ENCODE measurements at regions not wholly inside any gene's neighbourhood (a gene's known extent, or its start where the extent isn't known, plus 50 kb on each side); places are given as distances from the start of the nearest gene placed in this dataset.

DNA sequence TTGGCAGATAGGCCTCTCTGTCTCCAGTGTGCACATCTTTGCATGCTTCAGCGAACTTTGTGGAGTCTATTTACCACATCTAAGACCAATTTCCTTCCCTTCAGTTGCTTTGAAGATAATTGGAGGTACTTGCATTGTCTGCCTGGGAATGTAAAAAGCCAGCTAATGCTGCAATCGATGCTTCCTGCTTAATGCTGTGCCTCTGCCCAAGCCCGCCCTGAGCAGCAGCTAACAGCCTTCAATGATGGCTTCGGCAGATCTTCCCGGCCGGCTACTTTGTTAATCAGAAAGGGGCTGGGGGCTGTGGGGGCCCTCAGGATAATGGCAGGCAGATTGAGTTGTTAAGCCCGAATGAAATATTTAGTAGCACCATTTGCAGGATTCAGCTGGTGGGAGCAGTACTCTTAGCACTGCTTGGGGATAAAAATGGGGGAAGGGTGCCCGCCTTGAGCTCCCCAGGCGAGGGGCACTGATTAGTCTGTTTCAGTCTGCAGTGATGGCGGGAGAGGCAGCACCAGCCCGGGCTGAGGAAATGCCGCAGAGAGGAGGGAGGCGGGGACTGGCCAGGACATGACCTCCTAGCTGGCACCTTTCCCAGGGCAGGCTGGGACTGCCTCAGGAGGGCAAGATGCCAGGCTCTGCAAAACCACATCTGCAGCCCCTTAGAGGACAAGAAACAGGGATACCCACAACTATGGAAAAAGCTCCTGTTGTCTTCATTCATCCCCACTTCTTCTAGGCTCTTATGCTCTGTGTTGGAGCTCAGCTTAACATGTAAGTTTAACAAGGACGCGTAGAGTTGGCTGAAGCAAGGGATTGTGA lies 460.0 kb downstream of the BUD13 start:
- DNase-seq (ENCODE audit: low read depth in 2 of 2, low spot score in 1 of 2), result no peak

DNA sequence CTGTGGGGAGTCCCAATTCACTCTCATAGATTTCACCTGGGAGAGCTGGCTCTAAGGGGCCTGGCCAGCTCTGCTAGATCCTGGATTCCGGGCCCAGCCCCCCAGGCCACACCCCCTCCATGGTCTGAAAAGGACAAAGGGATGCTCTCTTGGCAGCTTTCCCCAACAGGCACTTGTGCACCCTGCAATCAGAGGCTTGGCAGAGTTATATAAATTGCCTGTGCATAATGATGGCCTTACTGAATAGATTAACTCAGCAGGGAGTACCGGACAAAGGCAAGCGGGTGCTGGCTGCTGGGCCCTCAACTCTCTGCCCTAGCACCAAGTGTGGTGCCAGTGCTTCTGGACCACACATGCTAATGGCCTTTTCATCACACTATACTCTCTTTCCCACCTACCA lies 461.6 kb downstream of the BUD13 start:
- no peak for DNase-seq (ENCODE audit: low read depth in 2 of 2, low spot score in 1 of 2)

DNA sequence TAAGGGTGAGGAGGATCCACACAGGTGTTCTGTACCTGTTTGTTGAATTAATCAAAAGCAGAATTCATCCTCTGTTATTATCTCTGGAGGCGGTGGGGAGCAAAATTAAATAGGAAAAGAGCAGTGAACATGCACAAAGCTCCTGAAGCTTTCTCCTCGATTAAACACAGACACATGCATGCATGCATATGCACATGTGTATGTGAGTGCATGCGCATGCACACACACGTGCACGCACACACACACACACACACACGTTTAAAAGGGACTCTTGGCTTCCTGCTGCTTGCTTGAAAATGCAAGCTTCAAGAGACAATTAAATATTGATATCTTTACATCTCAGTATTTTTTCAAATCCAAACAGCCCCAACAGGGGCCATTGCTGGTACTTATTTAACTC lies 462.1 kb downstream of the BUD13 start:
- no peak for DNase-seq (ENCODE audit: low read depth in 2 of 2, low spot score in 1 of 2)

DNA sequence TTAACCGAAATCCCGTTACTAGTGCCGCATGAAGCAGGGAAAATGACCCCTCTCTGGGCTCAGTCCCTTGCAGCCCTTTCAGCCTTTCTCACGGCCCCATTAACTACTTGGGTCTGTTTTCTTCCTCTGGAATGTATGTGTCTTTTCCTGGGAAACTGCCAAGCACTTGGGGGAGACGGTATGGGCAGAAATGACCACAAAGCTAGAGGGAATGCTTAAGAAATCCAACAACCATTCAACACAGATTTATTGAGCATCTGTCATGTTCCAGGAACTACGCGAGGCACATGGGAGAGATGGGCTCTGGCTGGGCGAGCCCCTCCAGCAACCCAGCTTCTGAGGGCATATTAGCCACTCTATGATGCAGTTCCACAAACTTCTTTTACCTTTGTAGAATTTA lies 462.6 kb downstream of the BUD13 start:
- no peak for DNase-seq (ENCODE audit: low read depth in 2 of 2, low spot score in 1 of 2)

DNA sequence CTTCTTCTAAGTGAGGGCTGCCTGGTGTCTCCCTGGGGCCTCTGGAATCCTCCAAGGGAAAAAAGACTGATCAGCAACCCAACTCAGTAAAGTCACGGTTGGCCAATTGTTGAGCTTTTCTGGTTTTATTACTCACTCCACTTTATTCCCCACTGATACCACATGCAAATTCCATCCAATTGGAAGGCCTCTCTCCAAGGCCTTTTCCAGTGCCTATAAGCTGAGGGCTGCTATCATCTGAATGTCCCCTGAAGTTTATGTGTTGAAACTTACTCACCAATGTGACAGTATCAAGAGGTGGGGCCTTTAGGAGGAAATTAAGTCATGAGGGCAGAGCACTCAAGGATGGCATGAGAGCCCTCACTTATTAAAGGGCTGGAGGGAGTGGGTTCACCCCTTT lies 463.3 kb downstream of the BUD13 start:
- DNase-seq (ENCODE audit: low read depth in 2 of 2, low spot score in 1 of 2), result no peak

DNA sequence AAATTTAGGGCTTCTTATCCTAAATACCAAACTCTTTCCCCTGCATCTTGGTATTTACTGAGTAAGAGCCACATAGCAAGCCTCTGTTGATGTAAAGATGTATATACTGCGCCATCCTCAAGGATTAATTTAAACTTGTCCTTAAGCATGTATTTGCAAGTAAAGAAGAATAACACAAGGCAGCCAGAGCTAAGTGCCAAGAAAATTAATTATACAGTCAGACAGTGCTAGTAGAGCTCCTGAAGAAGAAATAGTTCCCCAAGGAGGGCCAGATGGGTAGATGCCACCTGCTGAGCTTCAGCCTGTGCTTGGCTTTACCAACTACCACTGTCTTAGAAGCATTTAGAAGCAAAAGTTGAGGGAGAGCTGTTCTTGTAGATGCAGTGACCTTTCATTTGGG lies 470.0 kb downstream of the BUD13 start:
- DNase-seq (ENCODE audit: low read depth in 2 of 2, low spot score in 1 of 2), result no peak

DNA sequence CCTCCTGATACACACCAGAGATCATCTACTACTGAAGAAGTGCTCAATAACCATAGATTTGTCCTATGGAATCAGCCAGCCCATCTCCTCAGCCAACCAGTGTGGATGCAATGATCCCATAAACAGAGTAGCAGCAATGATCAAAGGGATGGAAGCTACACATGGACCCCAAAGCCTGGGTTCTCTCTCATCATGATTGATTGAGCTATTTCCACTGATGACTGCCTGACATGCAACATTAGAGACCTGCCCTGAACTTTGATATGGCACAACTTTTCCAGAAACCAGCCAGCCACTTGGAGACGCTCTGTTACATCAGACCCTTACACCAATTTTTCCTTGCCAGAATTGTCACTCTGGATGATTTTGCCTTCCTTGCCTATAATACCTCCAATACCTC lies 471.6 kb downstream of the BUD13 start:
- no peak for DNase-seq (ENCODE audit: low read depth in 2 of 2, low spot score in 1 of 2)

DNA sequence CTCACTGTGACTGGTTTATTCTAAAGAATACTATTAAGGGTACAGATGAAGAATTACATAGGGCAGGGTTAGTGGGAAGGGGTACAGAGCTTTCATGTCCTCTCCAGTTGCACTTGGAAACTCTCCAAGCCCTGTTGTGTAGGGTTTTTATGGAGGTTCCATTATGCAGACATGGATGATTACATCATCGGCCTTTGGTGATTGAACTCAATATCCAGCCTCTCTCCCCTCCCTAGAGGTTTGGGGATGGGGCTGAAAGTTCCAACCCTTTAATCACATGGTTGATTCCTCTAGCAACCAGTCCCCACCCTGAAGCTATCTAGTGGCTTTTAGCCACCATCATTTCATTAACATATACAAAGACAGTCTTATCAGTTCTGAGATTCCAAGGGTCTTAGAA lies 472.6 kb downstream of the BUD13 start:
- DNase-seq (ENCODE audit: low read depth in 2 of 2, low spot score in 1 of 2), result no peak

DNA sequence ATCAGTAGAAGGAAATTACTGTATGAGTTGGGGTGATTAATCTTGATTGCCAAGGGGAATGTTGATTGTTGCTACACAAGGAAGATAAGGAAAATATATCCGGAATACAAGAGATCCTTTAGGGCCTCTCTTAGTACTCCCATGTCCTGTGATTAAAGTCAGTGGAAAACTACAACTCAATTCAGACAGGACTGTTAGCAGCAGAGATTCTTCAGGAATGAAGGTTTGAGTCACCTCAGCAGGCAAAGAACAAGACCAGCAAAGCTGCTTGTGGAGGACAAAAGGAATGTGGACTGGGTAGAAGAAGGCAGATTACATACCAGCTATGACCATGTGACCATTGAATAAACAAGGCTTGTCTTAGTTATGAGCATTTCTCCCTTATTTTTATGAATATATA lies 478.2 kb downstream of the BUD13 start:
- DNase-seq (ENCODE audit: low read depth in 2 of 2, low spot score in 1 of 2), result no peak

DNA sequence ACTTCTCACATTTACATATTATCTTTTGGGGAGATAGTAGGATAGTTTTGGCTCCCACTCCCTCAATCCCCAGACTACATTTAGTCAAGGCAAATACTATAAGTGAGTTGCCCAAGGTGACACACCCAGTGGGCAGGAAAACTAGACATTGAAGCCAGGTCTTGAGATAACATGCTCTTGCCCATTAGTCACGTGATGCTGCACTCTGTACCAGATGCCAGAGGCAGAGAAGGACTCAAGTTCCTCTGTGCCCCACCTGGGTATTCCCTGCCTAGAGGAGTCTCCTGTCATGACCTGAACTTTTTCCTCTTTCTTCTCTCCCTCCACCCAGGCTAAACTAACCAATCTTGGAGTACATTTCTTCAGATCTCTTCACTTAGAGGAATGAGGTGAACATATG lies 484.9 kb downstream of the BUD13 start:
- DNase-seq (ENCODE audit: low read depth in 2 of 2, low spot score in 1 of 2), result no peak

DNA sequence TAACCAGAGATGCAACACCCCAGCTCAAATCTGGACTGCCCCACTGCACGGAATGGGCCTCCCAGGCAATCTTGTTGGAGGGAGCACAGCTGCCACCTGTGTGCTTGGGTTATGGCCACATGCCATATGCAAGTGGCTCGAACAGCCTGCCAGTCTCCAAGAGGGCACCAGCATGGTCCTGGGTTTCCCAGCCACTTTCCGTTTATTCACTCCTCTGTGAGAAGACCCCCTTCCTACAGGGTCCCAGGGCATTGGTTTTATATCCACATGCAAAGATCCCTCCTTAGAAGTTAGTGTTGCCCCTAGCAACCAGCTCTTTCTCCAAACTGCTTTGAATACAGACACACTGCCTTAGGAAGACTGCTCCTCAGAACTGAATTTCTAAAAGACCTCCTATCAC lies 487.8 kb downstream of the BUD13 start:
- no peak for DNase-seq (ENCODE audit: low read depth in 2 of 2, low spot score in 1 of 2)

DNA sequence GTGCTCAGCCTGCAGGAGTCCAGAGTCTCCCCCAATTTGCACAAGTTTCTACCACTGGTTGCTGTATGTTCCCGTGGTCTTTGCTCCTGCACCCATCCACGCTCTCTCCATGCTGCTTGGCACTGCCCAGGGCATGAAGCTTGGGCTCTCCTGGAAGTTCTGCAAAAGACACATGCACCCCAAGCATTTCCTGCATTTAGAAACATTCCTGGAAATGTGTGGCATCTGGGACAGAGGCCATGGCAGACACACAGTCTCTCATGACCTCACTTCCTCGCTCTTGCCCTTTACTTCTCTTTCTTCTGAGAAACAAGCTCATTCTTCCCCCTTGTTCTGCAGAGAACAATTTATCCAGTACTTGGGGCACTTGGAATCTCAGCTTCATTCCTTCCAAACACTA lies 489.5 kb downstream of the BUD13 start:
- no peak for DNase-seq (ENCODE audit: low read depth in 2 of 2, low spot score in 1 of 2)

DNA sequence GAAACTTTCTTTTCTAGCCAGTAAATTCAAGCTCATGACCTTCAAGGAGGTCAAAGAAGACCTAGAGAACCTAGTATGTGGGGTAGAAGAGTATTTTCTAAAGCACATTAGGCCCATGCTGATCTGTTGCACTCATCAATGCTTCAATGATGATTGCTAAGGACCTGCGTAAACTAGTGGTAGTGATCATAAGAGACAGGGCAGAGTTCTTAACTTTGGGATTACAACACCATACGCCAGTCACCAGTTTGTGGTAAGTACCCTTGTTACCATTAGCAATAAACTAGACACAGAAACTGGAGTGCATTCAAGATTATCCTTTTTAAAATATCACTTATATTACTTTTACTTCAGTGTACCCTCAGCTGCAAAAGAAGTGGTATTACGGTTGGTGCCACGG lies 490.3 kb downstream of the BUD13 start:
- no peak for DNase-seq (ENCODE audit: low read depth in 2 of 2, low spot score in 1 of 2)

DNA sequence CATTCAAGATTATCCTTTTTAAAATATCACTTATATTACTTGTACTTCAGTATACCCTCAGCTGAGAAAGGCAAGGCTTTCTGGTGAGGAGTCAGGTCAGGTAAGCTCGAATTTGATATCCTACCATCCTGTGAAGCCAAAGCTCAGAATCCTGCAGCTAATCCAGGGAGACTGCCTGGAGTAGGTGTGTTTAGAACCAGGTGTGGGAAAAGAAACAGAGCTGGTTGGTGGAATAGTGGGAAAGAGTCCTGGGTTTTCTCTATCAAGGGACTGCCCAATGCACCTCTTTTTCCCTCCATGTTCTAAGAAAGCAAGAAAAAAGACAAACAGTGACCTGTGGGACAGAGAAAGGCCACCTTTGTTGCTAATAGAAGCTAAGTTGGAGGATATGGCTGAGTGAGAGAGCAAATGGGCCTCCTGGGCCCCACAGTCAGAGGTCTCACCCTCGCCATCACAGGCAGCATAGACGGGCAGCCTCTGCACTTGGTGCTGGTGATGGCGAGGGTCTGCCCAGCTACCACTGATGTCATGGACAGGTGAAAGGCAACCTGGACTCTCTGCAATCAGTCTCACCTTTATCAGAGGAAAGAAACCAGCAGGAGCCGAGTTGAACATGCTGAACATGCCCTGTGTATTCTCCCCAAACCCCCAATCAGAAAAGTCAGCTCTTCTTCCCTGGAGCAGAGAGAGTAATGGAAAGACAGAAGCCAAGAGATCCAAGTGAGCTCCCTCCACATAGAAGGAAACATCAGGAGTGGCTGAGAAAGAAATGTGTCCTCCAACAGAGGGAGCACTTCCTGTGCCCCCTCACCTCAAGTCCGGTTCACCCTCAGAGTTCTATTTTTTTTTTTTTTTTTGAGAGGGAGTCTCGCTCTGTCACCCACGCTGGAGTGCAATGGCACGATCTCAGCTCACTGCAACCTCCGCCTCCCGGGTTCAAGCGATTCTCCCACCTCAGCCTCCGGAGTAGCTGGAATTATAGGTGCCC lies 491.3 kb downstream of the BUD13 start:
- no peak for DNase-seq (ENCODE audit: low read depth in 2 of 2, low spot score in 1 of 2)

DNA sequence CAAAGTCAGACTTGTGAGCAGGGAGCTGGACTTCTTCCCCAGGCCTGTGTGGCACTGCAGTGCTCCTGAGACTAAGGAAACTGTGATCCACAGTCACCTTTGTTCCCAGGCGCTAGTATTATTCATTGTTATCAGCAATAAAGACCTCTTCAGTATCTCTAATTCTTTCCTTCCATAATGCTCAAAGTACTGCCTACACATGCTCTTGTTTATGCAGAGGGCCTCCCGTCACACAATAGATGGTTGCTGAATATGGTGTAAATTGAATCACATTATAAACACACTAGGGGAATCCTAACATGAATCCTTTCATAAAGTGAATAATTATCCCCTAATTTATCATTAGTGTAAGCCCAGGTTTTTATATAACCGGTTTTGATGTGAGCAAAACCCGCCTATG lies 493.3 kb downstream of the BUD13 start:
- no peak for DNase-seq (ENCODE audit: low read depth in 2 of 2, low spot score in 1 of 2)

DNA sequence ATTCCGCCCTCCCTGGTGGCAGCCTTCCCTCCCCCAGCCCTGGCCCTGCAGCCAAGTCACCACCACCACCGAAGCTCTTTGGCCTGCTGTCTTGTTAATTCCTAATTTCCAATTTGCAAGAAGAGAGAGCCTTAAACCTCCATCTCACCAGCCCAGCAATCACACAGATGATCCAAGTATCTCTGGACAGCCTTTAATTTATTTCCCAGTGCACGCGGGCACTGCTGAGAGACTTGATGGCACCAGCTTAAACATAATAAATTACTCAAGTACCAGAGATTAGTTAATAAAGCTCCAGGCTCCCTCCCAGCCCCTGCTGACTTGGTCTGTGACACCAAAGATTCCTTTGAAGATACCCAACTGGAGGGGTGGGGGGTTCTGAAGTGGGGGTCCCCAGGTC lies 494.7 kb downstream of the BUD13 start:
- no peak for DNase-seq (ENCODE audit: low read depth in 2 of 2, low spot score in 1 of 2)

DNA sequence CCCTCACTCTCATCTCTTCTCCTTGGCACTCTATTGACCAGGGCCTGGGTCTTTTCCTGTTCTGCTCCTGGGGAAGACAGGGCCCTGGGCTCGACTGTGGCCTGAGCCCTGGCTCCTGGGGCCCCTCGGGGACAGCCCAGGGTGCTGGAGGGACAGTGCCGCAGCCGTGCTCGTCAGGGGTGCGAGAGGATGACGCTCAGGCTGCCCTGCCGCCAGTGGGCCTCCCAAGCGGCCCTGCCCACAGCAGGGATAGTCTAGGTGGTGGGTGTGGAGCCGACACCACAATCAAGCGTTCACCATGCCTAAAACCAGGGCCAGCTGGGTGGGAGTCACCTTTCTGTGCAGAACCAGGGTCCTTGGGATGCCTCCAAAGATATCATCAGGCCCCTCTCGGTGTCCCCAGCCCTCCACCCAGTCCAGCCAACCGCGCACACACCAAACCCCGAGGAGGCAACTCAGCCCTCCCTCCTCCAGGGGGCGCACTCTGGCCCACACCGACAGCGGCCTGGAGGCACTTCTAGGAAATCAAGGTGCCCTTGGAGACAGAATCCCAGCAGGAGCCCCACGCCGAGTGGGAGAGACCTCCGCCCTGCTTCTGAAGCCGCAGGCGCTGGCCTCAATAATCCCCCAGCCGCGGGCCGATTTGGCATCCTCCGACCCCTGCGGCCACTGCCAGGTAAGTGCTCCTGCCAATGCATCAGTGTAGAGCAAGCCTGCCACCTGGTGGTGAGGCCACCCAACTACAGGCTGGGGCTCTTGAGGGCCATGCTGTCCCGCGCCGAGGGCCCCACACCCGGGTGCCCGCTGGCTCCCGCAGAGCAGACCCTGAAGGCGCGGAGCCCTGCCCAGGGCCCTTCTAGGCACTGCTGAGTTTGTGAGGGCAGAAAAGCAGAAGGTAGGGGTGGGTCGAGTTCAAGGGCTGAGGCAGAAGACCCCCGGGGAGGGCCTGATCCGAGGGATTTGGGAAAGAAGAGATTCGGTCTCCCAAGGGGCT lies 496.4 kb downstream of the BUD13 start:
- peak; percentile 21 to 46 for DNase-seq (ENCODE audit: low read depth in 2 of 2, low spot score in 1 of 2)

DNA sequence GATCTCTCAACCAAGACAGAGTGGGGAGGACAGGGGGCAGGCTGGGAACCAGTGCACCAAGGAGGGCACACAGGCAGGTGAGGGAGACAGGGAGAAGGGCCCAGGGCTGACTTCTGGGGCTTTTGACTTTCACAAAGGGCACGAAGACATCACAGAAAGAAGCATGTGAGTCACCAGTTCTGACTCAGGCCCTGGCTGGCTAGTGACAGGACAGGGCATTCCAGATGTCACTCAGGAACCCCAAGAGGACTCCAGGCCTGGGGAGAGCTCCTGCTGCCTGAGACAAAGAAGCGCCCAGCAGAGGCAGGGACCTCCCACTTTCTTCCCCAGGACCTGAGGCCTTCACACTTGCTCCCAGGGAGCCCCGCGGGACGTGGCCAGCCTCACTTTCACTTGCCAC lies 497.2 kb downstream of the BUD13 start:
- DNase-seq (ENCODE audit: low read depth in 2 of 2, low spot score in 1 of 2), result no peak

DNA sequence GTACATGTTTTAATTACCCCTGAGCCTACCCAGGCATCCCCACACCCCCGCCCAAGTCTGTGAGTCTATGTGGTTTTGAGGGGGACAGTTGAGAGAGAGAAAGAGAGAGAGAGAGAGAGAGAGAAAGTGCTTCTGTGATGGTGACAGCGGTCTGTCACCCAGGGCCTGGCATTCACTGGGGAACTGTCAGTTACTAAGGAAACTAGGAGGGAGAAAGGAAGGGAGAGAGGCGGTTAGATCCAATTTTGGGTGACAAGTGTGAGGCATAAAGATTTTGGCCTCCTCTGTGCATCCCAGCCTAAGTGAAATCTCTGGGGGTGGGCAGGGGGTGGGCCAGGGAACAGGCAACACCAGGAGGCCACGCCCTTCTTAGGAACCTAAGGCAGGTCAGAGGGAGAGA lies 498.3 kb downstream of the BUD13 start:
- DNase-seq (ENCODE audit: low read depth in 2 of 2, low spot score in 1 of 2), result no peak

DNA sequence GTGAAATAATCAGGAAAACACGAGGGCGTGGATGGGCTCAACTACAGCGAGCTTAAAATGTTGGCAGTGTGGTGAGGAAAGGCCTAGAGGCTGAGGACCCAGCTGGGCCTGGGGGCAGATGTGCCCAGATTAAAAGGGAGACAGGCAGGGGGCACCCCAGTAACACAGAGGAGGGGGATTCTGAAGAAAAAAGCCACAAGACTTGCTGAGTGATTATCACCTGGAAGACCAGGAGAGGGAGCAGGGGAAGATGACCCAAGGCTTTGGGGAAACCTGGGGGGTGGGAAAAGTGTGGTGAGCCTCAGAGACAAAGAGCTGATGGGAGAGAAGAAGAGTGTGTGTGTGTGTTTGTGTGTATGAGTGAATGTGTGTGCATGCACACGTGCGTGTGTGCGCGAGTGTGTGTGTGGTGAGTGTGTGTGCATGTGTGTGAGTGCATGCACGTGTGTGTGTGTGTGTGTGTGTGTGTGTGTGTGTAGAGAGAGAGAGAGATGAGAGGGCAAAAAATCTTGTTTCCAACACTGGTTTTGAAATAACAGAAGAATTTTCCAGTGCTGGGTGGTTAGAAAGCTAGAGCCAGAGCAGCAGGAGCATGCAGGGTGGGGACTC lies 500.5 kb downstream of the BUD13 start:
- no peak for DNase-seq (ENCODE audit: low read depth in 2 of 2, low spot score in 1 of 2)

DNA sequence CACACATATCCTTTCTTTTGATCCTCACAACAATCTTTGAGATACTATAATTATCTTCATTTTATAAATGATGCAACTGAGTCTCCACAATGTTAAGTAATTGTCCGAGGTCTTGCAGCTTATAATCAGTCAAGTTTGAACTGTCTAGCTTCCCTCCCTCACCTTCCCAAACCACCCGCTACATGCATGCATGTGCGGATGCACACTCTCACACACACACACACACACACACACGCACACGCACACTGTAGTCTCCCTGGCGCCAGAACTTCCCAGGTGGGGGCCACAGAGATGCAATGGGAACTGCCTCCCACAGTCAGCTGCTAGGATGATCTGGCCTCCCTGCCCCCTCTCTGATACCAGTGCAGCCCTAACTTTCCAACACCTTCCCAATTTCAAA lies 501.3 kb downstream of the BUD13 start:
- DNase-seq (ENCODE audit: low read depth in 2 of 2, low spot score in 1 of 2), result no peak
